ENCODE measurements at regions not wholly inside any gene's neighbourhood (a gene's known extent, or its start where the extent isn't known, plus 50 kb on each side); places are given as distances from the start of the nearest gene placed in this dataset.

GRCh38 chr2:14297906-14298305 lies 334.6 kb upstream of the LRATD1 start:
- ChIA-PET CTCF (ENCODE audit: low intra/inter-chr PET ratio, low total read pairs) (no interaction called here), POLR2A (no interaction called here)
- no peaks in the 10 kb centered on the region for H3K36me3 ChIP-seq (replicated peaks in 1 of 2; ENCODE audit: control insufficient read depth in 1 of 2, insufficient read depth in 2 of 2, low read length in 2 of 2)
- no peak overlapping the region for H3K4me2 ChIP-seq (ENCODE audit: low read depth, low read length)
- no peak overlapping the region for H3K9ac ChIP-seq (ENCODE audit: insufficient read depth, low read depth, low read length)
- H3K79me2 ChIP-seq (ENCODE audit: insufficient read depth, low read length): no peaks in the 10 kb centered on the region
- intact Hi-C loops (cut with micrococcal nuclease; ENCODE audit: unreplicated experiment): no loop called here
- H3K27me3 ChIP-seq (ENCODE audit: control insufficient read depth in 1 of 2, insufficient read depth in 2 of 2, low read length in 2 of 2): no peaks in the 10 kb centered on the region
- TF ChIP-seq ZNF446 (CRISPR knock-in tag; IDR thresholded peaks at IDR 0.05) (no peak), KDM1A (CRISPR knock-in tag; IDR thresholded peaks at IDR 0.05) (no peak), ZNF430 (CRISPR knock-in tag; IDR thresholded peaks at IDR 0.05) (no peak), ZNF343 (CRISPR knock-in tag; IDR thresholded peaks at IDR 0.05) (no peak), ZNF883 (CRISPR knock-in tag; IDR thresholded peaks at IDR 0.05; ENCODE audit: not compliant biosample characterization) (no peak), THAP9 (CRISPR knock-in tag; IDR thresholded peaks at IDR 0.05; ENCODE audit: borderline replicate concordance) (no peak), ZNF775 (CRISPR knock-in tag; IDR thresholded peaks at IDR 0.05; ENCODE audit: borderline replicate concordance) (no peak), ZNF24 (IDR thresholded peaks at IDR 0.05) (no peak)
- TF ChIP-seq, protein P1, sequence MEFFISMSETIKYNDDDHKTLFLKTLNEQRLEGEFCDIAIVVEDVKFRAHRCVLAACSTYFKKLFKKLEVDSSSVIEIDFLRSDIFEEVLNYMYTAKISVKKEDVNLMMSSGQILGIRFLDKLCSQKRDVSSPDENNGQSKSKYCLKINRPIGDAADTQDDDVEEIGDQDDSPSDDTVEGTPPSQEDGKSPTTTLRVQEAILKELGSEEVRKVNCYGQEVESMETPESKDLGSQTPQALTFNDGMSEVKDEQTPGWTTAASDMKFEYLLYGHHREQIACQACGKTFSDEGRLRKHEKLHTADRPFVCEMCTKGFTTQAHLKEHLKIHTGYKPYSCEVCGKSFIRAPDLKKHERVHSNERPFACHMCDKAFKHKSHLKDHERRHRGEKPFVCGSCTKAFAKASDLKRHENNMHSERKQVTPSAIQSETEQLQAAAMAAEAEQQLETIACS (CRISPR knock-in tag; IDR thresholded peaks at IDR 0.05): no peak
- no peak for DNase-seq (ENCODE audit: low spot score)
- no peak overlapping the region for H2AFZ ChIP-seq (ENCODE audit: low read length)
- BruUV-seq (replicated peaks): no TSS peak
- no peak for ATAC-seq
- H4K20me1 ChIP-seq (ENCODE audit: insufficient read depth, low read length): no peaks in the 10 kb centered on the region
- no peak overlapping the region for H3K4me3 ChIP-seq (replicated peaks in 1 of 3; ENCODE audit: insufficient read depth in 1 of 3, low read depth in 2 of 3, low read length in 3 of 3)
- FAIRE-seq: no peak
- H3K4me1 ChIP-seq (ENCODE audit: insufficient read depth, low read length): peaks cover 8% of the 10 kb centered on the region; the same call in 1 of the 2 replicates
- no peak overlapping the region for H3K27ac ChIP-seq (ENCODE audit: extremely low read length, insufficient read depth, low read length)
- in situ Hi-C loops (cut with HindIII; ENCODE audit: extremely low pct_ligation_motif_present, low pct_unique_long_range_greater_than_20kb): no loop called here
- WGBS (ENCODE audit: low lambda C conversion rate): 0% methylated on average over 1 of the region's 1 CpG
- H3K9me3 ChIP-seq (ENCODE audit: low read length): peaks cover 74% of the 10 kb centered on the region

All from HepG2 (cell line).